Kidney (tissue), 13 donors: ENCODE measurements at regions not wholly inside any gene's neighbourhood (a gene's known extent, or its start where the extent isn't known, plus 50 kb on each side); places are given as distances from the start of the nearest gene placed in this dataset.
A peak's percentile ranks its signal among the peaks of the same experiment; 100 is the strongest.
"Not testable (repeated sequence)": the region's sequence is repeated elsewhere in the genome, so short reads cannot be mapped to it uniquely, and the experiment has no call there.

ENCODE experiments used
- DNase-seq, 5 donors: peaks; one replicate each; pipeline ENCODE4 v3.0.0-alpha.2; 2013 to 2020
- FAIRE-seq: peaks from 2 replicates; lab custom pipeline; 2012; peaks lifted over from hg19 to GRCh38; lab: Jason Lieb, UNC
- H3K27ac ChIP-seq, 2 donors: one replicate each; pipeline ENCODE4 v1.7.0; 2013; ENCODE audit warnings: low read depth in 2 of 2, low read length in 2 of 2, inconsistent platforms in 1 of 2
- H3K27me3 ChIP-seq: one replicate; pipeline ENCODE4 v1.7.1; 2013; ENCODE audit warnings: low read length, inconsistent platforms; ENCODE audit not compliant: control insufficient read depth, insufficient read depth
- H3K36me3 ChIP-seq, 3 donors: one replicate each; pipeline versions ENCODE4 v1.7.0 to v1.7.1; 2013; ENCODE audit warnings: low read length in 3 of 3, control low read depth in 1 of 3, inconsistent platforms in 1 of 3; ENCODE audit not compliant: insufficient read depth in 3 of 3, control insufficient read depth in 2 of 3
- H3K4me1 ChIP-seq, 3 donors: one replicate each; pipeline versions ENCODE4 v1.7.0 to v1.7.1; 2013; ENCODE audit warnings: low read length in 3 of 3, inconsistent platforms in 1 of 3, low read depth in 1 of 3; ENCODE audit not compliant: control insufficient read depth in 2 of 3, insufficient read depth in 2 of 3
- H3K4me3 ChIP-seq, 3 donors: one replicate each; pipeline versions ENCODE4 v1.7.0 to v1.8.1; 2013; ENCODE audit warnings: low read length in 3 of 3, control low read depth in 1 of 3, inconsistent platforms in 1 of 3
- H3K9ac ChIP-seq, 3 donors: one replicate each; pipeline versions ENCODE4 v1.7.0 to v1.7.1; 2013; ENCODE audit warnings: low read length in 3 of 3, control low read depth in 1 of 3, inconsistent platforms in 1 of 3
- H3K9me3 ChIP-seq, 3 donors: one replicate each; pipeline versions ENCODE4 v1.7.0 to v1.7.1; 2013; ENCODE audit warnings: low read length in 3 of 3, control low read depth in 1 of 3, inconsistent platforms in 1 of 3; ENCODE audit not compliant: control insufficient read depth in 2 of 3, insufficient read depth in 1 of 3
- CTCF ChIP-seq: IDR thresholded peaks from 3 replicates; pipeline ENCODE4 v1.5.1; 2012; ENCODE audit warnings: mild to moderate bottlenecking, moderate library complexity, borderline replicate concordance; ENCODE audit not compliant: insufficient read depth; ENCODE audit errors: extremely low read depth
- intact Hi-C: fragments of 100-400 bp; cut with DNase I; formaldehyde crosslinking; loops from one replicate; pipeline ENCODE4 v1.11.1; 2022
- donor health status: control.
- donor health status: control.
- donor health status: control.
- donor health status: control.
- donor health status: control.
- donor health status: DM: yes; HTN: yes; CAD: no.
- donor health status: Normal renal cell carcinoma (clear cell type).

- intact Hi-C loops = no loop called here
- Histone ChIP-seq H3K9ac (no peak overlapping the region), H3K27me3 (no peaks in the 10 kb centered on the region), H3K9me3 (peaks cover 0 to 8% (median 0%) of the 10 kb centered on the region in 3 donors), H3K27ac (no peak overlapping the region), H3K36me3 (no peaks in the 10 kb centered on the region), H3K4me3 (no peak overlapping the region), H3K4me1 (no peaks in the 10 kb centered on the region)
- no peak for TF ChIP-seq CTCF
- peak in 1 of 5 donors; percentile 7 for DNase-seq
- FAIRE-seq = no peak
Observed at GRCh38 chr3:13746385-13746784, 133.5 kb downstream of the WNT7A start.

- no peak overlapping the region for H3K9ac ChIP-seq
- no peak for TF ChIP-seq CTCF
- peaks cover 0 to 8% (median 0%) of the 10 kb centered on the region in 3 donors for H3K9me3 ChIP-seq
- FAIRE-seq (no peak), DNase-seq (no peak)
- H3K36me3 ChIP-seq = no peaks in the 10 kb centered on the region
- H3K4me3 ChIP-seq = no peak overlapping the region
- H3K27me3 ChIP-seq = no peaks in the 10 kb centered on the region
- intact Hi-C loops = no loop called here
- no peak overlapping the region for H3K27ac ChIP-seq
- H3K4me1 ChIP-seq = no peaks in the 10 kb centered on the region
Observed at GRCh38 chr3:13745636-13746035, 134.2 kb downstream of the WNT7A start.

- Histone ChIP-seq H3K27ac (no peak overlapping the region), H3K27me3 (no peaks in the 10 kb centered on the region), H3K9ac (no peak overlapping the region), H3K4me1 (no peaks in the 10 kb centered on the region), H3K9me3 (peaks cover 0 to 12% (median 2%) of the 10 kb centered on the region in 3 donors), H3K36me3 (no peaks in the 10 kb centered on the region), H3K4me3 (no peak overlapping the region)
- intact Hi-C loops = no loop called here
- no peak for TF ChIP-seq CTCF
- no peak for DNase-seq
- FAIRE-seq = no peak
Observed at GRCh38 chr3:13740795-13741194, 139.1 kb downstream of the WNT7A start.

- H3K4me3 ChIP-seq, intact Hi-C loops, H3K9me3 ChIP-seq, FAIRE-seq, H3K36me3 ChIP-seq, H3K27ac ChIP-seq, H3K27me3 ChIP-seq, H3K9ac ChIP-seq, DNase-seq, H3K4me1 ChIP-seq: not testable (repeated sequence)
Observed at GRCh38 chr3:13733726-13734125, 146.1 kb downstream of the WNT7A start.
